ENCODE measurements at regions not wholly inside any gene's neighbourhood (a gene's known extent, or its start where the extent isn't known, plus 50 kb on each side); places are given as distances from the start of the nearest gene placed in this dataset.

DNA sequence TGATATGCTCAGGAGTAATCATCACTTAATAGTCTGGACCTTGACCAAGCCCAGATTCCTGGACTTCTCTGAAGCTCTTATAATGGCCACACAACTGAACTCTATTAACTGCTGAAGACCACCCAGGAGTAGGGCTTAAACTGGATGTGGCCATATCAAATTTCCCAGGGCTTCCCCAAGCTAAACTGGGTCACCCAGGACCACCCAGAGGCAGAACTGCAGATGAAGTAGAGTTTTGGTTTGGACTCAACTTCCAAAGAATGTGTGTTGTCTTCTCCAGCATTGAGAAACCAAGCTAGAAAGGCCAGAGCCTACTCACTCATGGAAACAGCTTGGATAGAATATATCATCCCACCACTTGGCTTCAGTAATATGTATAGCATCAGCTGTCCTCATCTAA lies 358.2 kb upstream of the MEOX2 start (continued):
- TF ChIP-seq, protein P1, sequence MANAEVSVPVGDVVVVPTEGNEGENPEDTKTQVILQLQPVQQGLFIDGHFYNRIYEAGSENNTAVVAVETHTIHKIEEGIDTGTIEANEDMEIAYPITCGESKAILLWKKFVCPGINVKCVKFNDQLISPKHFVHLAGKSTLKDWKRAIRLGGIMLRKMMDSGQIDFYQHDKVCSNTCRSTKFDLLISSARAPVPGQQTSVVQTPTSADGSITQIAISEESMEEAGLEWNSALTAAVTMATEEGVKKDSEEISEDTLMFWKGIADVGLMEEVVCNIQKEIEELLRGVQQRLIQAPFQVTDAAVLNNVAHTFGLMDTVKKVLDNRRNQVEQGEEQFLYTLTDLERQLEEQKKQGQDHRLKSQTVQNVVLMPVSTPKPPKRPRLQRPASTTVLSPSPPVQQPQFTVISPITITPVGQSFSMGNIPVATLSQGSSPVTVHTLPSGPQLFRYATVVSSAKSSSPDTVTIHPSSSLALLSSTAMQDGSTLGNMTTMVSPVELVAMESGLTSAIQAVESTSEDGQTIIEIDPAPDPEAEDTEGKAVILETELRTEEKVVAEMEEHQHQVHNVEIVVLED (CRISPR knock-in tag; IDR thresholded peaks at IDR 0.05) = no peak
- TF ChIP-seq, protein P2, sequence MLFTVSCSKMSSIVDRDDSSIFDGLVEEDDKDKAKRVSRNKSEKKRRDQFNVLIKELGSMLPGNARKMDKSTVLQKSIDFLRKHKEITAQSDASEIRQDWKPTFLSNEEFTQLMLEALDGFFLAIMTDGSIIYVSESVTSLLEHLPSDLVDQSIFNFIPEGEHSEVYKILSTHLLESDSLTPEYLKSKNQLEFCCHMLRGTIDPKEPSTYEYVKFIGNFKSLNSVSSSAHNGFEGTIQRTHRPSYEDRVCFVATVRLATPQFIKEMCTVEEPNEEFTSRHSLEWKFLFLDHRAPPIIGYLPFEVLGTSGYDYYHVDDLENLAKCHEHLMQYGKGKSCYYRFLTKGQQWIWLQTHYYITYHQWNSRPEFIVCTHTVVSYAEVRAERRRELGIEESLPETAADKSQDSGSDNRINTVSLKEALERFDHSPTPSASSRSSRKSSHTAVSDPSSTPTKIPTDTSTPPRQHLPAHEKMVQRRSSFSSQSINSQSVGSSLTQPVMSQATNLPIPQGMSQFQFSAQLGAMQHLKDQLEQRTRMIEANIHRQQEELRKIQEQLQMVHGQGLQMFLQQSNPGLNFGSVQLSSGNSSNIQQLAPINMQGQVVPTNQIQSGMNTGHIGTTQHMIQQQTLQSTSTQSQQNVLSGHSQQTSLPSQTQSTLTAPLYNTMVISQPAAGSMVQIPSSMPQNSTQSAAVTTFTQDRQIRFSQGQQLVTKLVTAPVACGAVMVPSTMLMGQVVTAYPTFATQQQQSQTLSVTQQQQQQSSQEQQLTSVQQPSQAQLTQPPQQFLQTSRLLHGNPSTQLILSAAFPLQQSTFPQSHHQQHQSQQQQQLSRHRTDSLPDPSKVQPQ (CRISPR knock-in tag; IDR thresholded peaks at IDR 0.05; ENCODE audit: borderline replicate concordance) = no peak
- TF ChIP-seq BRD9 (IDR thresholded peaks at IDR 0.05; ENCODE audit: low read depth, partially characterized antibody) (no peak), CTBP1 (IDR thresholded peaks at IDR 0.05; ENCODE audit: borderline replicate concordance) (no peak)
- TF ChIP-seq, protein P3, sequence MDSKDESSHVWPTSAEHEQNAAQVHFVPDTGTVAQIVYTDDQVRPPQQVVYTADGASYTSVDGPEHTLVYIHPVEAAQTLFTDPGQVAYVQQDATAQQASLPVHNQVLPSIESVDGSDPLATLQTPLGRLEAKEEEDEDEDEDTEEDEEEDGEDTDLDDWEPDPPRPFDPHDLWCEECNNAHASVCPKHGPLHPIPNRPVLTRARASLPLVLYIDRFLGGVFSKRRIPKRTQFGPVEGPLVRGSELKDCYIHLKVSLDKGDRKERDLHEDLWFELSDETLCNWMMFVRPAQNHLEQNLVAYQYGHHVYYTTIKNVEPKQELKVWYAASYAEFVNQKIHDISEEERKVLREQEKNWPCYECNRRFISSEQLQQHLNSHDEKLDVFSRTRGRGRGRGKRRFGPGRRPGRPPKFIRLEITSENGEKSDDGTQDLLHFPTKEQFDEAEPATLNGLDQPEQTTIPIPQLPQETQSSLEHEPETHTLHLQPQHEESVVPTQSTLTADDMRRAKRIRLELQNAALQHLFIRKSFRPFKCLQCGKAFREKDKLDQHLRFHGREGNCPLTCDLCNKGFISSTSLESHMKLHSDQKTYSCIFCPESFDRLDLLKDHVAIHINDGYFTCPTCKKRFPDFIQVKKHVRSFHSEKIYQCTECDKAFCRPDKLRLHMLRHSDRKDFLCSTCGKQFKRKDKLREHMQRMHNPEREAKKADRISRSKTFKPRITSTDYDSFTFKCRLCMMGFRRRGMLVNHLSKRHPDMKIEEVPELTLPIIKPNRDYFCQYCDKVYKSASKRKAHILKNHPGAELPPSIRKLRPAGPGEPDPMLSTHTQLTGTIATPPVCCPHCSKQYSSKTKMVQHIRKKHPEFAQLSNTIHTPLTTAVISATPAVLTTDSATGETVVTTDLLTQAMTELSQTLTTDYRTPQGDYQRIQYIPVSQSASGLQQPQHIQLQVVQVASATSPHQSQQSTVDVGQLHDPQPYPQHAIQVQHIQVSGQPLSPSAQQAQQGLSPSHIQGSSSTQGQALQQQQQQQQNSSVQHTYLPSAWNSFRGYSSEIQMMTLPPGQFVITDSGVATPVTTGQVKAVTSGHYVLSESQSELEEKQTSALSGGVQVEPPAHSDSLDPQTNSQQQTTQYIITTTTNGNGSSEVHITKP (IDR thresholded peaks at IDR 0.05; ENCODE audit: partially characterized antibody) = no peak
